ENCODE measurements at regions not wholly inside any gene's neighbourhood (a gene's known extent, or its start where the extent isn't known, plus 50 kb on each side); places are given as distances from the start of the nearest gene placed in this dataset.

DNA sequence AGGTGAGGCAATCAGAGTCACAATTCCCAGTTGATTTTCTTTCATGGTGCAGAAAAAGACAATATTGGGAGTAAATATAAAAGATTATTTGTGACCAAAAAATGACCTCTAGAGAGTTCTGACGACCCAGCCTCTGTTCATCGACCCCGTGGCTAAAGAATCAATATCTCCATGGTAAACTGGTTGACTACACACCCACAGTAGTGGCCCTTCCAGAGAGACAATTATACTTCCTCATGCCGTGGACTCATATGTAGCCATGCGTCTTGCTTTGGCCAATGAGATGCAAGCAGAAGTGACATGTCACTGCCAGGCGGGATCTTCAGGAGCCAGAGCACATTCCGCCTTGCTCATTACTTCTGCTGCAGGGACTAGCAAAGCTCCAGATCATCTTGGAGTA, 163.3 kb upstream of the RAD23B start:
- DNase-seq, result no peak

DNA sequence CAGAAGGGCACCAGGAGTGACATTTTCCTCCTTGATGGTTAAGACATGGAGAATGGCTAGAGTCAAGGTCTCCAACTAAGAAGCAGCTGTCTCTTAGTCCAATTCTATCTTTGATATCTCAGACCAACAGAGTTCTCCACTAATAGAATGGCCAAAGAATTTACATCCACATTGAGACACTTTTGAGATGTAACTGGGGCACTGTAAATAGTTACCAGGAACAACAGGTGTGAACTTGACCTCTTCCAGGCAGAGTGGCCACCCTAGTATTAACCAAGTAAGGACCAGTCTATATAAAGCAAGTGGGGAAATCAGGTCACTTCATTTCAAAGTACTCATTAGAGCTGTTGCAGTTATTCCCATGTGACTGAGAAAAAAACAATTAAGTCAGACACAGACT, 159.7 kb upstream of the RAD23B start:
- DNase-seq, result no peak

DNA sequence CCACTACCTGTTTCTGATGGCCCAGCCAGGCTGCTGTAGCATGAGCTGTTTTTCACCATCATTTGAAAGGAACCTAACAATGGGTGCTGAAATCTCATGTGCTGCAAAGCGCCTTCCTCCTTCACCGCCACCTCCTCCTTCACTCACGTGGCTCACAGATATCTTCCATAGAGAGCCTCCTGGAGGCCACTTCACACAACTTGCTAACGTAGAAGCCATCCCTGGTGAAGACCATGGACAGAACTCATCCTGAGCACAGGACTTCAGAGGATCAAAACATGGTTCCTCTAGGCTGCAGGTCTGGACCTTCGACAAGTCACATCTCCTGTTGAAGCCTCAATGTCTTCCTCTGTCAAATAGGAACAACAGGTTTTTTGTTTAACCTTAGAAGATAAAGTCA, 155.5 kb upstream of the RAD23B start:
- no peak for DNase-seq

DNA sequence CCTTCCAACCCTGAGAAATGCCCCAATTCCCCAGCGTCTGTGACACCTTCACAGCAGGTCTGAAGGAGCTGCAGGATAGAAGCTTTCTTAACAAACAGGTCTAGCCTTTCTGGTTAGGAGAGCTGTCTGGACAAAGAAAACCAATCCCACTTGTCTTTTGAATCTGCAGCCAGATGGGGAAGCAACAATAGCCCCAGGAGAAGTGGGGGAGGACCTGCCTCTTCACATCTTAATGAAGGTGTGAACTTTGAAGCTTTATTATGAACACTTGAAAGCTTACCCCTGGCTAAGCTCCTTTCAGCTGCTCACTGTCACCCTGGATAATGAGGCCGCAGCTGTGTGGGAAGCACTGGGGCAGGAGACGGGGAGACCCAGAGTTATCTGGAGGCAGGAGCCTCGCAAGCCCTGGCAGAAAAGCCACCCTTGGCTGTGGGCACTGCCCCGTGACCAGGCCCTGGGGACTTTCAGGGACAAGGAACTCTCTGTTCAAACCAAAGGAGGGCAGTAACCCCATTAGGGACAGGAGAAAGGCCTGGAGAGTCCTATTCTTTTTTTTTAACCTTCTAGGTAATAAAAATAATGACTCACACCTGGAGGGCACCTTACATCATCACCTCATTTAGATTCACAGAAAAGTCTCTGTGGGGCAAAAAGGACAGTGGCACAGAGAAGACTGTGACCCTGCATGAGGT, 151.8 kb upstream of the RAD23B start:
- peak; percentile 27 for DNase-seq

DNA sequence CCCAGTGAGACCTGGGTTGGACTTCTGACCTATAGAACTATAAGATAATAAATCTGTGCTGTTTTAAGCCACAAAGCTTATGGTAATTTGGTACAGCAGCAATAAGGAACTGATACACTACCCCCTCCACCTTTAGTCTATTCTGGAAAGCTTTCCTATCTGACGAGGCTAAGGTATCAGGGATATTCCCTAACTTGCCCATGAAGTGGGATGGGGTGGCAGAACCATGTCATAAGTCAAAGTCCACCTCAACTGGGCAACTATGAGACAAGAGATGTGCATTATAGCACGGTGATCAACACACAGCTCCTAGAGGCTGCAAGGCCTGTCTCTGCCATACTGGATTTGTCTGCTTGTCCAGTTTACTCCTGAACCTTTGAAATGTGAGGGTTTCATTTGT, 146.8 kb upstream of the RAD23B start:
- no peak for DNase-seq

DNA sequence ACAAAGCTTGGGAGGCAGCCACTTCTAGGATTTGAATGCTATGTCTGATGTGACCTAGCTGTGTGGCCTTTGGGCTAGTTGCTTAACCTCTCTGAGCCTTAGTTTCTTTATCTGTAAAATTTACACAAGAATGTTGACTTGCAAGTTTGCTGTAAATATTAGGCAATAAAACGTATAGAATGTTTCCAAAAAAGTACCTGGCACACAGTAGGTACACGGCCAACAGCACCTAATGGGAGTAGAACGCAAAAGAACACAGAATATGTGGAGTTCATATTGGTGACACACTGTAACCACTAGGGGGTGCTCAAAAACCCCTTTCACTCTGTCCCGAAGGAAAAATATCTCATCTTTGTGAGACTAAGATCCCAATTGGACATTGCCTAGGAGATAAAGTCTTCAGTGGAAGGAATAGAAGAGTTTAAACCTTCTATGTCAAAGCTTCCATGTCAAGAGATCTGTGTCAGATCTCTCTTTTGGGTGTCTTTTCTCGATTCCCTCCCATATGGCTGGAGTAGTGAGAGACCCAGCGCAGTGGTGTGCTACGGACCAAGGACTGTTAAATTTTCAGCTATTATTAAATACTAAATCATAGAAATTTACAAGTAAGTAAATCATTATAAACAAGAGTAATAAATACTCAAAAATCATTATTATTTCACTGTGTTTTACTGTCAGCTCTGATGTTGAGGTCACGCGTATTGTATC, 145.4 kb upstream of the RAD23B start:
- no peak for DNase-seq

DNA sequence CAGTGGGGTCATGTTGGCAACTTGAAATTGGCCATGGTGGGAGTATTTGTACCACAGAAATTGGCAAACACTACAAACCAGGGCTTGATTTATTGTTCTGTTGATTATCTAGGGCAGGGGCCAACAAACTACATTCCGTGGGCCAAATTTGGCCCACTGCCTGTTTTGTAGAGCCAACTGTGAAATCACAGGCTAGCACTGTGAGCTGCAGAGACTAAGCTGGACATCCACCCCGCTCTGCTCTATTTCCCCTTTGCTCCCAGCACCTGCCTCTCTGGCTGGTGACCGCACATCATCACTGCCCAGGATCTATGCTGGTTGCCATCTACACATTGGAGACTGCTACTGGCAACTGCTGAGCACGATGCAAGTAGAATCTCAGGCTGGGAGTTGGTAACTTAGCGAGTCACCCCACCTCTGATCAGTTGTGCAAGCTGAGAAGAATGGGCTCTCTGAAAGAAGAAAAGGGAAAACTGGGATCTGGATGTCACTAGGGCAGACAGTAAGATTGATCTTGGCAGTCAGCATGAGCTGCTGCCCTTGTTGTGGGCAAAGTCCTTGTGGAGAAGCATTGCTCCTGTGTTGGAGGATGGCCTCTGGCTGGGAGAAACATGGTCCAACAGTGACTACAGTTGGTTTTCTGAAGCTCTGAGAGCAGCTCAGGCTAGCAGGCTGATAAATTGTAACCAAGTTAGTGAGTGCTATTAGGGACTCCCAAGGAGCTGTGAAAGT, 144.7 kb upstream of the RAD23B start:
- no peak for DNase-seq

DNA sequence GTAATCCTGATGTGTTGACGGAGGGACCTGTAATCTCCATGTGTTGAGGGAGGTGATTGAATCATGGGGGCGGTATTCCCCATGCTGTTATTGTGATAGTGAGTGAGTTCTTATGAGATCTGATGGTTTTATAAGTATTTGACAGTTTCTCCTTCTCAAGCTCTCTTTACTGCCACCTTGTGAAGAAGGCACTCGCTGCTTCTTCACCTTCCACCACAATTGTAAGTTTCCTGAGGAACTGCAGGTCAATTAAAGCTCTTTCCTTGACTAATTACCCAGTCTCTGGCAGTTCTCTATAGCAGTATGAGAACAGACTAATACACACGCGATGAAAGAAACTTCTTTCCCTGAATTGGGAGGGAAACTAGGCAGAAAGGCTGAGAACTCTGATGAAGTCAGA, 141.1 kb upstream of the RAD23B start:
- no peak for DNase-seq

DNA sequence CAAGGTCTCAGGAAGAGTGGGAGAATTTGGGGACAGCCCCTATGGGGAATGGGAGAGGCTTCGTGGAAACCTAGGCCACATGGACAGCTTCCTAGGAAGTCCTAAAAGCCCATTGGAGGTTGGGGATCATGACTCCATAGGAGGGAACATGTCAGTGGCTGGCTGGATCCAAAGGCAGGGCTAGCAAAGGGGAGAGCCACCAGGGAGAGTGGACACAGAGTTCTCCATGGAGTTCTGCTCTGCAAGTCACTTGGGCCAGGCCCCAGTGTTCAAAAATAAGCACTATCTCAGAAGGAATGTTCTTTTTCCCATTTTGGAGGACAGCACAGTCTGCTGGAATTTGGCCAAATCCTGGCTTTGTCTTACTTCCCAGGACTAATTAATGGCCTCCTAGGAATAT, 140.6 kb upstream of the RAD23B start:
- DNase-seq, result no peak

DNA sequence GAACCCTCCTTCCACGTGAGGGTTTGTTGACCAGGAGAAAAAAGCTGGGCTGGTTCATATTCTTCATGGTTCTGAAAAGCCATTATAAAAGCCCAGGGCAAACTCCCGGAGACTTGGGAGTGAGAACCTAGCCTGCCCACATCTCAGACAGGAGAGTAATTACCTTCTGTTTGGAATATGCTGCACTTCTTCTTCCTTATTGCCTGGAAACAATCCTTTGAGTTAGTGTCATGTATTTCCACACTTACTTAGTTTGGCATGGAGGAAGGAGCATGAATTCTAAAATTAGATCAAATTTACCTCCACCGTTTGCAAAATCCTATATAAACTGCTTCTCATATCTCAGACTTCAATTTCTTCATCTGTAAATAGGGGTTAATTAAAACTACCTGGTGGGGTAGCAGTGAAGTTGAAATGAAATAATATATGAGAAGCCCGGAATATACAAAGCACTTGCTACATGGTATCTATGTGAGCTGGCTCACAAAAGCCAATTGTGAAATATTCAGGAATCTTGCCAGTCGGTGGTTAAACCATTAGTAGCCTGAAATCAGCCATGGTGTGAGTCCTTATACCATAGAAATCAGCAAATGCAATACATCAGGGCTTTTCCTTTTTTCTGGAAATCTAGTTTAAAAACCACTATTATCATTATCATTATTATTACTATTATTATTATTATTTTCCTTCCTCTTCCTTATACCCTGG, 140.0 kb upstream of the RAD23B start:
- no peak for DNase-seq

DNA sequence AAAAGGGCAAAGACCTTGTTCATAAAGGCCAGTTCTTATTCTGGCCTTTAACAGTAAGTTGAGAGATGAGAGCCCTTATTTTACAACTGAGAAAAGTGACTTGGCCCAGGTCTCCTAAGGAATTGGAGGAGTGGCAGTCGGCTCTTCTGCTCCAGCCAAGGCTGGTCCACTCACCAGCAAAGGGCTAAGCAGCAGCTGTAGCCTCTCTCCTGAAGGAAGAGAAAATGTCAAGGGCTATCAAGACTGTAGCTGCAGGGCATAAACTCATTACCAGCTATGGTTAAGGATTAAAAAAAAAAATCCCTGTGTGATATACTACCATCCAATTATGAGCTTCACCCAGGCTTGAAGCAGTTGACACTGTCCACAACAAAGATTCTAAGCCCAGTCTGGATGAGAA, 138.6 kb upstream of the RAD23B start:
- DNase-seq, result peak; percentile 40

DNA sequence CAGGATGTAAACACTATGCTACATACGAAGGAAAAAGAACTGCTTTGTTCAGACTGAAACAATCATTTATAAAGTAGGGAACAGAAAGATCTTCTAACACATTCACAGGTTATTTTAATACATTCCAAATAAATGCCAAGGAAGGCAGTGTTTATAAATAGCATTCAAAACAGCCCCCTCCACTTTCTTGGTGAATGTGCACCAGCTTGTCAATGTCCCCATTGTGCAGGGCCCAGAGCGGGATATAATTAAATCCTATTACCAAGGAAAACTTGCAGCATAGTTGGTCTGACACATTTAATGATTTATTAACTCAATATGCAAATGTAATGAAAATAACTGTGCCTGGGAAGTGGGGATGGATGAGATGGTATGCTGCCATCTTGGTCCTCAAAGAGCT, 135.9 kb upstream of the RAD23B start:
- DNase-seq, result no peak

DNA sequence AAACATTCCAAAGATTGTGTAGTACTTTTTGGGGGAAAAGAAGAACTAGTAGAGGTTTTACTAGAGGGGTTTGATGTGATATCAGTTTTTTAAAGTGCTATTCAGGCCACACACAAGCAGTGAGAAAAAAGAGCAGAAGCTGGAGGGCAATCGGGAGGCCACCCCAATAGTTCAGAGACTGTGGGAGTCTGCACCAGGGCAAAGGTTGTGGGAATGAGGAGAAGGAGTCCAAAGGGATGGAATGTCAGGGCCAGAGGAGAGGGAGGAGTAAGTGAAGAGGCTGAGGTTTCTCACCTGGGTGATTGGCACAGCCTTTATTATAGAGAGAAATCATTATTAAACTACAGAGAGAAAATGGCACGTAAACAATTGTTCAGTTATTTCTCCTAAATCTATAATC, 134.9 kb upstream of the RAD23B start:
- DNase-seq, result no peak

DNA sequence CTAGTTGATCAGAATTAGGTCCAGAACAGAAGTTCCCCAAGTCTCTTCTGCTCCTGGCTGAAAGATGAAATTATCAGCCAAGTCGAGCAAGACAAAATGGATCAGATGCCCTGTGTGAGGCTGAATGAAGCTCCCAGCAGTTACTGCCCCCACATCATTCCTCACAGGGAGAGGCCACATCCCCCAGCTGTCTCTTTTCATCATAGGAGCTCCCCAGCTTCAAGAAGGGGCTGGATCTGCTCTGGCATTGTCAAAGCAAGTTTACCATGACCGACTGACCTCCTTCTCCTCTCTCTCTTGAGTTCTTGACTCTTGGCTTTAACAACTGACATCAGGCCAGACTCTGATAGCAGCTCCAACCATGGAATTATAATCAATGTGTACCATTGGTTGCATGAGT, 133.3 kb upstream of the RAD23B start:
- DNase-seq, result no peak

DNA sequence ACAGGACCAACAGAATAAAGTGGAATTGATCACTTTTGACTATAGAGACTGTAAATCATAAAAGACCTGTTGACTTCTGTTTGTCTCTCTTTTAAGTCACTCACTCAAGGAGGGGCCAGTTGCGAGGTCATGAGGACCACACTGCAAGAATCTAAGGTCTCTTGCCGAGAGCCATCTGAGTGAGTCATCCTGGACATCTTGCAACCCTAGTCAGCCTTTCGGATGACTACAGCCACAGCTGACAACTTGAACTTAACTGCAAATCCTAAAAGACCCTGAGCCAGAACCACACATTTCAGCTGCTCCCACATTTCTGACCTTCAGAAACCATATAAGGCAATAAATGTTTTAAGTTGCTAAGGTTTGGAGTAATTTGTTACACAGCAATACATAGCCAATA, 129.7 kb upstream of the RAD23B start:
- no peak for DNase-seq

DNA sequence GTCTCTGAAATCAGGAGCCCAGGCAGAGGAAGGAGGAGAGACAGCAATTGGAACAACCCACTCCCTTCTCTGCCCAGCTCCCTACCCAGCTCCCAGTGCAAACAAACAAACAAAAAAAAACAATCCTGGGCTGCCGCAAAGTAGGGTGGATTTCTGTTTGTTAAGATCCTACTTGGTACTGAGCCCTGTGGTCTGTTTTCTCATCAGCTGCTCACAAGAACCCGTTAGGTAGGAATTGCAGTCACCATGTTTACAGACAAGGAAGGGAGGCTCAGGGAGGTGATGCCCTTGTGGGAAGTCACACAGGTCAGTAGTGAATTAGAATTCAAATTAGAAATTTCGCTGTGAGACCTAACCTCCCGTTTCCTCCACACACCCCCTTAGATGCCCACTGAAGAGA, 128.8 kb upstream of the RAD23B start:
- DNase-seq, result no peak

DNA sequence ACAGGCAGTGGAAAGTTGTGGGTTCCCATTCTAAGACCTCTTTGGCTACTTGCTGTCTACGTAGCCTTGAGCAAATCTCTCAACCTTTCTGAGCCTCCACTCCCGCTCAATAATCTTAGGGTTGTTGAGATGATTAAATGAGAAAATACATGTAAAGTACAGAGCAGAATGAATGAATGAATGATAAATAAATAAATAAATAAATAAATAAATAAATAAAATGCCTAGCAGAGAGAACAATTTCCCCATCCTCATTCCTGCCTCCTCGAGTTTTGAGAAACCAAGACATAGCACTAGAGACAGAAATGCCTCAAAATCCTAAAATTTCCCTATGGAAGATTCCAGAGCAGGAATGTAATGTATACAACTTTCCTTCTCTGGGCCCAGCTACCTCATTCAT, 128.3 kb upstream of the RAD23B start:
- DNase-seq, result no peak

DNA sequence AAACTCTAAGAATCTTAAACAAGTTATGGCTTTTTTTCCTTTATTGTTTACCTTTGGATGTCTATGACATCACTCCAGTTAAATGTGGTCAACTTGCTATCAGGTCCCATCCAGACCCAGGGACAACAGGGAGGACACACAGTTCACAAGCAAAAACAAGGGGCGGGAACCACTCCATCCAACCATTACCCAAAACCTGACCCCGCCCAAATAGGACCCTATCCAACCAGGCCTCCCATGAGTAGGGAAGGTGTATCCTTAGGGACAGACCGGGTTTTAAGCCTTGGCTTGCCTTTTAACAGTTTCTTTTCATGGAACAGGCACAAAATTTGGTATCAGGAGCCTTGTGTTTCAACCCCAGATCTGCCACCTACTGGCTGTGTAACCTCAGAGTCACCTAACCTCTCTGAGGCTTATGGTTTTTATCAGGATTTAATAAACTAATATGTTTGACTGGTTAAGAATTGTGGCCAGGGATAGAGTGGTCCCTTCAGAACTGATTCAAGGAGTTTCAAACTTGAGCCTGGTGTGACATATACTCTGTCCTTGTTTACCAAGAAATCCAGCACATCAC, 127.7 kb upstream of the RAD23B start:
- DNase-seq, result no peak

DNA sequence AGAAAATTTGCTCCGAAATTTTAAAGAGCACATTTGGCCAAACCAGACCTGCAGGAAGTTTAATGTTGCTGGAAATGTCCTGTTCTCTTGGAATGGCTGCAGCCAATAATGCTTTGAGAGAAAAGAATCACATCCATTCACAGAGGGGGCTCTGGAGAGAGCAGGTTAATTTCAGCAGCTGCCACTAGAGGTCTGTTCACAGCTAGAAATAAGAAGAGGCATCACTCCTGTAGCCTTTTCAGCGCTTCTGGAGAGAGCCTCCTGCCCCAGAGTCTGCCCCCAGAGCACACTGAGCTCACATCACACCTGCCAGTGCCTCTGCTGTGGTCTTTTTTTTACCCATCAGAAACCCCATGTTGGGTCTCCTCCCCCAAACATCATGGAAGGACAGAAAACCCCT, 124.8 kb upstream of the RAD23B start:
- no peak for DNase-seq

DNA sequence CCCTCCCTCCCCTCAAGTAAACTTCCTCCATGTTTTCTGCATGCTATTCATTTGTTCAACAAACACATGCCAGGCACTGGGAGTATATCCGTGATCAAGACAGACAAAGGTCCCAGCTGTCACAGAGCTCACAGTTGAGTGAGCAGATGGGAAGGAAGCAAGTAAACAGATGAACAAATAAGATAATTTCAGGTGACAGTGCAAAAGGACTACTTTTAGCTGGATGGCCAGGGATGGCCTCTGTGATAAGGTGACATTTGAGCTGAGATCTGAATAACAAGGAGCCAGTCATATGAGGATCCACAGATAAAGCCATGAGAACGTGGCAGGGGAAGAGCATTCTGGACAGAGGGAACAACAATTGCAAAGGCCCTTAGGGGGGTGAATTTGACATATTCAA, 121.7 kb upstream of the RAD23B start:
- DNase-seq, result no peak

DNA sequence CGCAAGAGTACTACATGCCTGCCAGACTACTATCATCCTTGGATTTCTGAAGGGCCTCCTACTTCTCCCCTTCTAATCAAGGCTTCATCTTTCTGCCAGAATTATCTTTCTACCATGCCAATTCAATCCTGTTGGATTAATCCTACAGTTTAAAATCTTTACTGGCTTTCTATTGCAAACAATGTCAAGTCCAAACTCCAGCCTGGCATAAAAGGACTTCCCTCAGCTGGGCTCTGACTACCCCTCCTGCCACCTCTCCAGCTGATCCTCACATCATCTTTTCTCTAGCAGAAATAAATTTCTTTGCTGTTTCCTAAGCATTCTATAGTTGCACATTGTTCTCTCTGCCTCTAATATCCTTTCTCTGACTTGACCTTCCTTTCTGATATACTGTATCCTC, 119.7 kb upstream of the RAD23B start:
- DNase-seq, result no peak

DNA sequence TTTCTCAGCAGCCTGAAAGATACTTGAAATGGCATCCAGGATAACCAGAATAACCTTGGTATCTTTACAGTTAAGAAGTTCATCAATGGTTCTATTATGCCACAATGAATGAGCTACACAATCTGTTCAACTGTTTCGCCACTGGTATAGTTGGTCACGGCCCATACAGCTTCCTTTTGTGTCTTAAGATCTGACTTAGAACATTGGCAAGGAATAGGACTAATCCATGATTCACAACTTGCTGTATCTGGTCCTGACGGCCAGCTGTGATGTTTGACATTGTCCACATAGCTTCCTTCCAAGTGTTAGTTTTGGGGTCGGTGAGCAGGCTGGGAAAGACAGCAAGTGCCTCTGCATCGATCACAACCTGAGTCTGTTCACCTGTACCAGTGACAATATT, 113.3 kb upstream of the RAD23B start:
- no peak for DNase-seq

DNA sequence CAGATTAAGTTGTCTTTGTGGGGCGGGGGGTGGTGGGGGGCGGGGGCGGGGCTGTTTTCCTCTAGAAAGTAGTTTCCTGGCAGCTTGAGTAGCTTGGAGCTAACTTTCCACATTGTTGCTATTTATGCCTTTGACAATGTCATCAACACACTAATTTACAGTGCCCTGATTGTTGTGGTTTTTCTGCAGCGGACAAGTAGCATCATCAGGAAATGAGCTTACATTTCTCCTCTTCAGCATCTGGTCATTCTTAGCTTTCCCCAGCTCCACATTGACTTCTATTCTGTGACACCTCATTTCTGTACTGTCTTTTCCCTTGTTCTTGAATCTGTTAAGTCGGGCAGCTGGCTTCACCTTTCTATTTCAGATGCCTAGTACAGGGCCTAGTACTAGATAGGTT, 112.3 kb upstream of the RAD23B start:
- no peak for DNase-seq
